HG02759 (cell line): ENCODE measurements at regions not wholly inside any gene's neighbourhood (a gene's known extent, or its start where the extent isn't known, plus 50 kb on each side); places are given as distances from the start of the nearest gene placed in this dataset.
A peak's percentile ranks its signal among the peaks of the same experiment; 100 is the strongest.

Experiments
- ATAC-seq: cut with Tn5 transposase; IDR thresholded peaks from one replicate; pipeline ENCODE4 v1.9.1; 2021; ENCODE audit warnings: mild to moderate bottlenecking, moderate library complexity; ENCODE audit not compliant: unreplicated experiment

GRCh38 chr14:58780185-58780584, 142.4 kb downstream of the DACT1 start:
- no peak for ATAC-seq

GRCh38 chr14:58780605-58781004, 142.8 kb downstream of the DACT1 start:
- ATAC-seq, result no peak

DNA sequence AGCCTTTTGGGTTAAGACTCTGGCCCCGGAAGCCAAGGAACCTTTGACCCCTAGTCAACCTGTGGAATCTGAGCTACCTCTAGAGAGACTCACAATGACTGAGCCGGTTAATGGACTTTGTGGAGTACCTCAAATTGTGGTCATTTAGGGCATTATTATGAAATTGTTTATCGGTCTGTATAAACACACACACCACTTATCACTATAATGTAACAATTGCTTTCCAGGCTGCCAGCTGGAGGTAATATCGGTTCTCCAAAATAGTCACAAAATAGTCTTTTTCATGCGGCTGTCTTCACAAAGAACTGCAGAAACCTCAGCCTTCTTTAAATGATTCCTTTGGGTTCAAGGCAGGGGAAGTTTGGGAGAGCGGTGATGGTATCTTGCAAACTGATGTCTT, 144.2 kb downstream of the DACT1 start:
- no peak for ATAC-seq

DNA sequence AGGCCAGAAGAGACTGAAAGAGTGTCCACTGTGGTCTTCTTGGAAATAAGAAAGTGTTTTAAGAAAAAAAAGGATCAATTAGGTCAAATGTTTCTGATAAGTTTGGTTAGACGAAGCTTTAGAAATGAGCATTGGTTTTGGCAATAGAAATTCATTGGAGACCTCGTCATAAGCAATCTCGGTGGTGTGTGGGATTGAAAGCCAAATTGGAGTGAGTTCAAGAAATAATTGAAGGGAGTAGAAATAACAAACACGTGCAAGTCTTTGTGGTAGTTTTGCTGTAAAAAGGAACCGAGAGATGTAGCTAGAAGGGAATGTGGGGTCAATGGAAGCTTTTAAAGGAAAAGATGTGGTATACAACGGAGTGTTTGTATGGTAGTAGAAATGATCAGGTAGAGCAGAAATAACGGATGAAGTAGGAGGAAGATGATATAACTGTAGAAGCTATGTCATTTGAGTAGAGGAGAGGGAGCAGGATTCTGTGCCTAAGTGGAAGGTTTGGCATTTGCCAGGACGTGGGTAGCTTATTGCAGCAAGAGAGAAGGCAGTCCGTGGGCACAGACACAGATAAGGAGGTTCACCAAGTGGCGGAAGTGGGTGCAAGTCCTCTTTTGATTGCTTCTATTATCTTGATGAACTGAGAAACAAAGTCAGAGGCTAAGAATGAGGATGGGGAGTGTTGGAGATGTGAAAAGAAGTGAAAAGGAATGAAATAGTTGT, 146.2 kb downstream of the DACT1 start:
- no peak for ATAC-seq

DNA sequence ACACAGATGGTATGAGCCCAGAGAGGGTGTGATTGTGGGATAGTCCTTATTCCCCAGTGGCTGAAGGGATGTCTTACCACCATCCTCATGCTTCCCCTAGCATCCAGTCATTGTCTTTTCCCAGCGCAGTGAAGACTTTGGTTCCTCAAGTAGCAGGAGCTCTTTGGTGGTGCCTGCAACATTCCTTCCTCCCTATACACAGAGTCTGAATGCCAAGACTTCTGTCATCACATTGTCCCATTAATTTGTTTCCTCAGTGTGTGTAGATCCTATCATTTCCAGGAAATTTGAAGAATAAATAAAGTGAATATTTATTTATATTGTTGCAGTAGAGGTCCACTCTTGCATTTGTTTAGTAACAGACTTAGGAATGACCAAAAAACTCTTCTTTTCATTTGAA, 147.2 kb downstream of the DACT1 start:
- no peak for ATAC-seq

GRCh38 chr14:58785701-58786100, 147.9 kb downstream of the DACT1 start:
- ATAC-seq, result no peak

DNA sequence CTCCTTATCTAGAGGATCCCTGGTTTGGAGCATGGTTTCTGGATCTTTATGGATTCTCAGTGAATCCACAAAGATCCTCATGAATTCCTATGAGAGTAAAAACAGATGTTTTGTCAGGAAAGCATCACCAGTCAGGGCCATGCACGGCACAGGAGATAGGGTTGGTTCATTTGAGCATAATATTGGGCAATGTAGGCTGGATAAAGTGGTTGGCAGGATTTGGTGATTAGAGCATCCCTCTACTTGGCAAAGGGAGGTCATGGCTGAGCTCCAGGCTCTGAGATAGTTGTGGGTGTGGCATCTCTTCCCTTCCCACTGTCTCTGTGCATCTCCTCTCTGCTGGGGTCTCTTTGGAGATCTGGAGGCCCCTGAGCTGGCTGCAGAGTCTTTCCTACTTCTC, 149.8 kb downstream of the DACT1 start:
- ATAC-seq, result no peak

DNA sequence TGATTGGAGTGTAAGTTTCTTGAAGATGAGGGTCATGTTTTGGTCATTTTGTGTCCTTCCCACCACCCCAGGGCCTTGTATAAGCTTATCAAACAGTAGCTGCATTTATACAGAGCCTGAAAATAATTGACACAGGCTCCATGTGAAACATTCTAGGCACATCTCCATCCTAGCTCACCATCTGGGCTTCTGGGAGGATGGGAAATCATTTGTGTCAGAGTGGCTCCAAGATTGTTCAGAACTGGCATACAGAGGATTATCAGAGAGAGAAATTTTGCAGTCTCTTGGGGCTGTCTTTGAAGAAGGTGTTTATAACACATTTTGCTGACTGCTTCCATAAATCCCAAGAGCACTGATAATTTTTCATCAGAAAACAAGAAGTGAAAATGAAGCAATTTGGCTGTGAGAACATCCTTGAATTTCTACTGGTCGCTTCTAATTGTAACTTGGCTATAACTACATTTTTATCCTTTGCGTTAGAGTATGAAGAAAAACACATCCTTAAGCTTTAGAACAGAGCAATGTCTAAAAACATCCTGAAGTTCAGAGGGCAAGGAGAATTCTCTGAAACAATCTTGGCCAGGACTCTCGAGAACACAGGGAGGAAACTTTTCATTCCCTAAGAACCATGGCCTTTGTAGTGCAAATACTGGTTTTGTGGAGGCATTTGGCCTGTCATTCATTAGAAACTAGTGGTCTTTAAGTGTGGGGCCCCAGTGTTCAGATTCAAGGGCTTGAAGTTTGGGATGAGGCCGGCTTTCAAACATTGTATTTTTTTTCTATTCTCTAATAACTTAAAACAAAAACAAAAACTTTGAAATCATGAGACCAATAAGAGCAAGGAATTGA, 151.1 kb downstream of the DACT1 start:
- no peak for ATAC-seq

DNA sequence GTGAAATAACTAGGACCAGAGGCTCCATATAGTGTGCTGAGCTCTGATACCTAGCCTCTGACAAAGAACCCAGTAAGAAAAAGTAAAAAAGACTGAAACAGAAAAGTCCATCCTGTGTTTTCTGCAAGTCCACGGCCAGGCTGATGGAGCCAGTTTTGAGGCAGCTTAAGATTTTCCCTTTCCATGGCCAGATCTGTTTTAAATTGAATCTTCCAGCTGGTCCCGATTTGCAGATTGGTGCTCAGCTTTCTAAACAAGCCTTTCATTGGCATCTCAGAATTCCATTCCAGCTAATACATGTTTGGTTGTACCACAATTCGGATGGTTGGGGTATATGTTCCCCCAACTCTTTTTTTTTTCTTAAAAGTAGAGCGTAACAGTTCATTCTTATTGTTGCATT, 152.0 kb downstream of the DACT1 start:
- ATAC-seq, result no peak

GRCh38 chr14:58792416-58792815, 154.7 kb downstream of the DACT1 start:
- no peak for ATAC-seq

DNA sequence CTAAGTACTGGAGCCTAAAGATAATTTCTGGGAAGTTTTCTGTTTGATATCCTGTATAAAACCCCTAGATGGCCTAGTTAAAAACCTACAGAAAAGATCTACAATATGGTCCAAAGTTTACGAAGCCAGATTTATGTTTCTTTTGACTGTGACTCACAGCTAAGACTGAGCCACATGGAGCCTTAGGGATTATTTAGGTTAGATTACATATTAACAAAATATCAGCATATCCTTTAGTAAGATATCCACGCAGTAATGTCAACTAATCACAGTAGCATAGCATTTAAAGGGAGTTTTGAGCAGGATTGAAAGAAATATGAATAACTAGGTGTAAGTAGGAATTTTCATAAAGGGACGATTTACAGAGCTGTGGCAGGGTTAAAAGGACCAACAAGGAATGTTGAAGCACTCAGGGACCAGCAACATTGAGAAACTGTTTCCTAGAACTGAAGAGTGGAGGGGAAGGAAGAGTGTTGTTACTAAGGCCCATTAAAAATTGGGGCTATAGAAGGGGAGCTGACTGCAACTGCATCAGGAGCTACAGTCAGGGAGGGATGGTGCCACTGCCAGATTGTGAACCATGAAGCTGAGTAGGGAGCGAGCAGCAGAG, 155.5 kb downstream of the DACT1 start:
- no peak for ATAC-seq

- ATAC-seq, result no peak
Measured at GRCh38 chr14:58794993-58795762, 157.4 kb downstream of the DACT1 start.

DNA sequence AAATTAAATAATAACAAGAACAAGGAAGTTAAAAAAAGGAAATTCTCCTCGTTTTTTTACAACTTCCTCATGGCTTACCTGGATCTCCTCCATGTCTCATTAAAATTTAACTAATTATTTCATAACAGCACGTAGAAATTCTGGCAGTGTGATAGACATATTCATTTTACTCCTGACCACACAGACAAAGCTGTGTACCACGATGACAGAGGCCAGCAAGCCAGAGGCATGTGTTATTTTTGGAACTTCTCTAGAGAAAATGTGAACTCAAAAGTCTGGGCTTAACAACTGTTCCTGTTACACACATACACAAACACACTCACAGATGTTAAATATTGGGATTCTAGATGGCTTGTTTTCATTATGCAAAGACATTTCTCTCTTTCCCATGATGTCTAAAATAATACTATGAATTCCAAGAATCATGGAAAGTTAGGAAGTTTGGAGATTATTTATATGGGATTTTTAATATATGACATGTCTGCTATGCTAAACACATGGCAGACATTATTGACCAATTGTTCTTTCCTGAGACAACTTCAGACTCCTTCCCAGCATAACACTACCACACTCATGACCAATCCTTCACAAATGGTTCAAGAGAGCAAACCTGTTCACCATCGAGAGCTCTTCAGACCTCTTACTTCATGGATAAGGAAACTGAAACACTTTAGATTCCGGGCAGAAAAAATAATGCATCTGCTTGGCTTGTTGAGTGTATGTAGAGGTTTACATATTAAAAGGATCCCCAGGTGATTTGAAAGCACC, 158.7 kb downstream of the DACT1 start:
- ATAC-seq, result no peak

DNA sequence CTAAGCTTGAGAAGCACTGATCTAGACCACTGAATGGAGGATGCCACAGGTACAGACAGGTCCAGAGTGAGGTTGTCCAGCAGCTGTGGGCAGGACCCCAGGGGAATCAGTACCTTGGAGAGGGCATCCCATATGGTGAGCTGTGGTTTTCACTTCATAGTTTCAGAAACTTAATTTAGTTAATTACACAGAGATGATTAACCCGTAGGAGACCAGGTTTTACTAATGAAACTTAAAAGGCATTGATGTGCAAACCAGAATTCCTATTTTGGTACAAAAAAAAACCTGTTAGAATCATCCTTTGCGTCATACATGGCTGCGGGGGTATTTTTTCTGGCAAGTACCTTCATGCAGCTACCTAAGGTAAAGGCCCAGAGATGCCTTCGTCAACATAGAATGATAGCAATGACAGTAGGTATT, 159.3 kb downstream of the DACT1 start:
- peak; percentile 83 for ATAC-seq

DNA sequence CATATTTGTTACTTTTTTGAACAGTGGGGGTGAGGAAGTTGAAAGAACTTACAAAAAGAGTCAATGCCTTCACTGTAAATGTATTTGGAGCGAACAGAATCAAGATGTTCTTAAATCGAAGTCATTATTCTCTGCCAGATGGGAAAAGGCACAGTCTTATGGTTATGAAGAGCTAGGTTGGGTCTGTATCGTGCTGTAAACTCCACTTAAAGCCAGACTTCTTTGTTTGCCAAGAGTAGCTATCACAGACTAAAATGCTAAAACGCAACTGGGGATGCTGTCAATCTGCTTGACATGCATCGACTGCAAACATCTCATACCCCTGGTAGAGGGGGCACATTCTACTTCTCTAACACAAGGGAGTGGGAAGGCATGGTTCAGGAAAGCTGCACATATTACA, 160.4 kb downstream of the DACT1 start:
- no peak for ATAC-seq

DNA sequence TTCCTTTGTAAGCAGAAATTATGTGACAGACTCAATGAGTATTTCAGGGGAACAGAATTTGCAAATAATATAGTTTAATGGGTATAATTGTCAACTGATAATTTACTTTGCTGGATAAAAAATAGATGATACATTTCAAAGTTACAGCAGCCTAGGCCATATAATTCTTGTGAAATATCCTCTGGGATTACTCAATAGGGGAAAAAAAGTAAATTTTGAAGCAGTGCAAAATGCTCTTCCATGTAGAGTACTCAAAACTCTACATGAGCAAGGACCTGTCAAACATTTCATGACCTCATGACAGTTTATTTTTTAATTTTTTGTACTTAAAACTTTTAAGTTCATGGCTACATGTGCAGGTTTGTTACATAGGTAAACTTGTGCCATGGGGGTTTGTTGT, 163.3 kb downstream of the DACT1 start:
- ATAC-seq, result no peak

GRCh38 chr14:58805057-58805456, 167.3 kb downstream of the DACT1 start:
- ATAC-seq, result no peak

DNA sequence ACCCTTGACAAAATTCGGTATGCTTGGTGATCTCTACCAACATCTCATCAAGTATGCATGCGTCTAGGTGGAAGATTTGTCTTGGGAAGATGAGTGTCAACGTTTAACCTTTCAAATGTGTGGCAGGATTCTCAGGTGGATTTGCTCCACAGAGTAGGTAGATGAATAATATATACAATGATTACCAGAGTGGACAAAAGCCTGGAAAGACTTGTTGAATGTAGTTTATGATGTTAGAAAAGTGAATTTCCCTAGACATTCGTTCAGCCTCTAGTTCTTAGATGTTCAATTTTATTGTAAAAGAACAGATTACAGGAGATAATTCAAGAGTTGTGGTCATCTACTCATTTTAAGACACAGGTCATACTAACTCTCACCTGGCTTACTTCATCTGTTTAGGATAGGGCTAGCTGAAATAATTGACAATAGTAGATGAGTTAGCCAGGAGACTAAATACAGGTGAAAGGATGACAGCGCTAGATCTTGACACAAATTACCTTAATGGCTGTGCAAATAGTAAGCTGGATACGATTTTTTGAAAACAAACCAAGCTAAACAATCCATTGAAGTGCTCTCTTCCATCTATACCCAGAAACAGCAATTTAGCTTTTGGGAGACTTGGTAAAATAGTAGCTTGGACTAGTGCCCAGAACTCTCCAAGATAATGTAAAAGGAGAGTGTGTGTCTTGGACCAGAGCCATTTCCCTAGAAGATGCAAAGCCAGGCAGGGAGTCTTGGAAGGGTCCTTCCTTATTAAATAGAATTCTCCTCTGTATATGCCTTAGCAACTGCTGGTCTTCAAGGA, 168.0 kb downstream of the DACT1 start:
- no peak for ATAC-seq

- no peak for ATAC-seq
Measured at GRCh38 chr14:58807191-58807590, 169.4 kb downstream of the DACT1 start.

DNA sequence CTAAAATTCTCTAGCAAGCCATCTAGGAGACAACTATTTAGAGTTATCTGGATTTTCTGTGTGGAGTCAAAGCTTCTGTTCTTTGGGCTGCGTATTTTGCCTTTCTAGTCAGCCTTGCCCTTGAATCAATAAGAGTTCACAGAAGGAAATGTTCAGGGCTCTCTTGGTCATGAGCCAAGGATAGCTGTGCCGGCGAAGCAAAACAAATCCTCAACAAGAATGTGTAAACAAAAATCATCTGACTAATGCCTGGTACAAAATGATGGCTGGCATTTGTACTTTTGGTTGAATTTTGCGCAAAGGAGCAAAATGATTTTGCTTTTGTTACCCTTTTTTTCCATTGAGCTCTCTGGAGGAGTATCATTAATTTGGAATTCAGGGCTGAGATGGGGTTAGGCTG, 171.1 kb downstream of the DACT1 start:
- no peak for ATAC-seq
